GM21619 (cell line): ENCODE measurements at regions not wholly inside any gene's neighbourhood (a gene's known extent, or its start where the extent isn't known, plus 50 kb on each side); places are given as distances from the start of the nearest gene placed in this dataset.

Source experiments
- ATAC-seq: cut with Tn5 transposase; IDR thresholded peaks from one replicate; pipeline ENCODE4 v1.9.1; 2021; ENCODE audit not compliant: unreplicated experiment

GRCh38 chr22:48338793-48339705, 1488.6 kb downstream of the BRD1 start:
- no peak for ATAC-seq

- no peak for ATAC-seq
These were observed 1489.5 kb downstream of the BRD1 start for GRCh38 chr22:48337957-48338792.

GRCh38 chr22:48336339-48337060, 1491.2 kb downstream of the BRD1 start:
- ATAC-seq: no peak

- ATAC-seq: no peak
These were observed 1492.1 kb downstream of the BRD1 start for GRCh38 chr22:48335442-48336139.

- no peak for ATAC-seq
These were observed 1492.7 kb downstream of the BRD1 start for GRCh38 chr22:48334971-48335370.

GRCh38 chr22:48333816-48334735, 1493.6 kb downstream of the BRD1 start:
- ATAC-seq: no peak

- no peak for ATAC-seq
These were observed 1494.3 kb downstream of the BRD1 start for GRCh38 chr22:48333323-48333763.

GRCh38 chr22:48332438-48333322, 1495.0 kb downstream of the BRD1 start:
- ATAC-seq: no peak

- no peak for ATAC-seq
These were observed 1495.9 kb downstream of the BRD1 start for GRCh38 chr22:48331691-48332220.

GRCh38 chr22:48331266-48331665, 1496.4 kb downstream of the BRD1 start:
- no peak for ATAC-seq

- no peak for ATAC-seq
These were observed 1500.0 kb downstream of the BRD1 start for GRCh38 chr22:48327721-48328120.

GRCh38 chr22:48323746-48324145, 1503.9 kb downstream of the BRD1 start:
- ATAC-seq: no peak

- ATAC-seq: no peak
These were observed 1504.8 kb downstream of the BRD1 start for GRCh38 chr22:48322907-48323306.

GRCh38 chr22:48321986-48322545, 1505.6 kb downstream of the BRD1 start:
- ATAC-seq: no peak

GRCh38 chr22:48320683-48321451, 1506.8 kb downstream of the BRD1 start:
- no peak for ATAC-seq

- no peak for ATAC-seq
These were observed 1507.5 kb downstream of the BRD1 start for GRCh38 chr22:48320048-48320682.
